ENCODE measurements at regions not wholly inside any gene's neighbourhood (a gene's known extent, or its start where the extent isn't known, plus 50 kb on each side); places are given as distances from the start of the nearest gene placed in this dataset.

DNA sequence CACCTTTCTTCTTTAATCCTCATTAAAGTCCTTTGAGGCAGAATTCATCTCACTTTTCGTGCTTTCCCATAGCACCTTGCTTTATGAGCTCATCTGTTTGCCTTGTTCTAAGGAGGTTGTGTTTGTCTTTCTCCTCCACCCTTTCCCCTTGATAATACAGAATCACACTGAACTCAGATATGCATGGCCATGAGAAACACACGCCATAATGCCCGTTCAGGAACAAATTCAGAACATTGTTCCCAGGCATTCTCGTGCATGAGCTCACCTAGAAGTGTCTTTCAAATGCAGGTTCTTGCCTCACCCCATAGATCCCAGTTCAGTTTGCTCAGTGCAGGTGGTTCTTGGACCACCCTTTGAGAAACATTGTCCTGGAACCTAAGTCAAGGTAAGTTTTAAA is 71.1 kb downstream of the TMEM114 start:
- TF ChIP-seq YY1 (IDR thresholded peaks at IDR 0.05; ENCODE audit: low read depth) (no peak), NFIC (IDR thresholded peaks at IDR 0.05) (no peak), FOXM1 (IDR thresholded peaks at IDR 0.05; ENCODE audit: borderline replicate concordance, low read depth) (no peak), EP300 (IDR thresholded peaks at IDR 0.05; ENCODE audit: borderline replicate concordance) (no peak), EGR1 (IDR thresholded peaks at IDR 0.05) (no peak), ZBTB7A (IDR thresholded peaks at IDR 0.05; ENCODE audit: low read depth) (no peak), TAF1 (IDR thresholded peaks at IDR 0.05; ENCODE audit: low read depth) (no peak), TEAD4 (IDR thresholded peaks at IDR 0.05) (no peak), TCF12 (IDR thresholded peaks at IDR 0.05; ENCODE audit: low read depth) (no peak), CEBPB (IDR thresholded peaks at IDR 0.05) (no peak), CREB1 (IDR thresholded peaks at IDR 0.05; ENCODE audit: low read depth) (no peak), RAD21 (IDR thresholded peaks at IDR 0.05; ENCODE audit: low read depth) (no peak)
- TF ChIP-seq, protein P1, sequence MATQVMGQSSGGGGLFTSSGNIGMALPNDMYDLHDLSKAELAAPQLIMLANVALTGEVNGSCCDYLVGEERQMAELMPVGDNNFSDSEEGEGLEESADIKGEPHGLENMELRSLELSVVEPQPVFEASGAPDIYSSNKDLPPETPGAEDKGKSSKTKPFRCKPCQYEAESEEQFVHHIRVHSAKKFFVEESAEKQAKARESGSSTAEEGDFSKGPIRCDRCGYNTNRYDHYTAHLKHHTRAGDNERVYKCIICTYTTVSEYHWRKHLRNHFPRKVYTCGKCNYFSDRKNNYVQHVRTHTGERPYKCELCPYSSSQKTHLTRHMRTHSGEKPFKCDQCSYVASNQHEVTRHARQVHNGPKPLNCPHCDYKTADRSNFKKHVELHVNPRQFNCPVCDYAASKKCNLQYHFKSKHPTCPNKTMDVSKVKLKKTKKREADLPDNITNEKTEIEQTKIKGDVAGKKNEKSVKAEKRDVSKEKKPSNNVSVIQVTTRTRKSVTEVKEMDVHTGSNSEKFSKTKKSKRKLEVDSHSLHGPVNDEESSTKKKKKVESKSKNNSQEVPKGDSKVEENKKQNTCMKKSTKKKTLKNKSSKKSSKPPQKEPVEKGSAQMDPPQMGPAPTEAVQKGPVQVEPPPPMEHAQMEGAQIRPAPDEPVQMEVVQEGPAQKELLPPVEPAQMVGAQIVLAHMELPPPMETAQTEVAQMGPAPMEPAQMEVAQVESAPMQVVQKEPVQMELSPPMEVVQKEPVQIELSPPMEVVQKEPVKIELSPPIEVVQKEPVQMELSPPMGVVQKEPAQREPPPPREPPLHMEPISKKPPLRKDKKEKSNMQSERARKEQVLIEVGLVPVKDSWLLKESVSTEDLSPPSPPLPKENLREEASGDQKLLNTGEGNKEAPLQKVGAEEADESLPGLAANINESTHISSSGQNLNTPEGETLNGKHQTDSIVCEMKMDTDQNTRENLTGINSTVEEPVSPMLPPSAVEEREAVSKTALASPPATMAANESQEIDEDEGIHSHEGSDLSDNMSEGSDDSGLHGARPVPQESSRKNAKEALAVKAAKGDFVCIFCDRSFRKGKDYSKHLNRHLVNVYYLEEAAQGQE (IDR thresholded peaks at IDR 0.05; ENCODE audit: low read depth) = no peak
- TF ChIP-seq, protein P2, sequence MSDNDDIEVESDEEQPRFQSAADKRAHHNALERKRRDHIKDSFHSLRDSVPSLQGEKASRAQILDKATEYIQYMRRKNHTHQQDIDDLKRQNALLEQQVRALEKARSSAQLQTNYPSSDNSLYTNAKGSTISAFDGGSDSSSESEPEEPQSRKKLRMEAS (IDR thresholded peaks at IDR 0.05) = no peak
- TF ChIP-seq, protein P3, sequence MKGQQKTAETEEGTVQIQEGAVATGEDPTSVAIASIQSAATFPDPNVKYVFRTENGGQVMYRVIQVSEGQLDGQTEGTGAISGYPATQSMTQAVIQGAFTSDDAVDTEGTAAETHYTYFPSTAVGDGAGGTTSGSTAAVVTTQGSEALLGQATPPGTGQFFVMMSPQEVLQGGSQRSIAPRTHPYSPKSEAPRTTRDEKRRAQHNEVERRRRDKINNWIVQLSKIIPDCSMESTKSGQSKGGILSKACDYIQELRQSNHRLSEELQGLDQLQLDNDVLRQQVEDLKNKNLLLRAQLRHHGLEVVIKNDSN (IDR thresholded peaks at IDR 0.05) = no peak

DNA sequence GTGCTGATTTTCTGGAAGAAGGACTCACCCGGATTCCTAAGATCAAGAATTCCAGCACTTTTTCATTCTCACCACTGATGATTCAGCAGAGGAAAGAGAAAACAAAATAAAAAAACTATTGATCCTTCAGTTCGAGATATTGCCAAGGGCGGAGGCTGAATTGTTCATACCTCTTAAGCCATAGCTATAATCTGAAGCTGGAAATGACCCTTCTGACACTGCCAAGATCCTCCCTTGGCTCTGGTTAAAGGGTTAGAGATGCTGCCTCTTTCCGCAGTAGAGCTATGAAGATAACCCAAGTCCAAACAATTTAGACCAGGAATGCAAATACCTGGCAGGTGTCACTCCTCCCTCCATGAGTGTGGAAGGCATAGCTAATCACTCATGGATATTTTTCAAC is 73.0 kb downstream of the TMEM114 start:
- TF ChIP-seq CEBPB (IDR thresholded peaks at IDR 0.05) (no peak), EGR1 (IDR thresholded peaks at IDR 0.05) (no peak)
- TF ChIP-seq, protein P3 (IDR thresholded peaks at IDR 0.05) = no peak

DNA sequence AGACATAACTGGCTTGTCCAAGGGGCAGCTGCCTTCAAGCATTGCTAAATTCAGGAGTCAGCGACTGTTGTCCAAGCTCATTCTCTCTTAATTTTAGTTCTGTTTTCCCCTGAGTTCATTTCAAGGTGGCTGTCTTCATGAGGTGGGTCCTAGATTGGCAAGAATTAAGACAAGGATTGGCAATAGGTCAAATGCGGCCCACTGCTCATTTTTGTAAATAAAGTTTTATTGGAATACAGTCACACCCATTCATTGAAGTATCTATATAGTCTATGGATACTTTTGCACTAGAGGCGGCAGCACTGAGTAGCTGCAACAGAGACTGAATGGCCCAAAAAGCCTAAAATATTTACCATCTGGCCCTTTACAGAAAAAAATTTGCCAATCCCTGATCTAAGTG is 73.8 kb downstream of the TMEM114 start:
- no peak for TF ChIP-seq CEBPB (IDR thresholded peaks at IDR 0.05)
- no peak for TF ChIP-seq TEAD4 (IDR thresholded peaks at IDR 0.05)
- TF ChIP-seq, protein P3 (IDR thresholded peaks at IDR 0.05) = no peak
- TF ChIP-seq CREB1 (IDR thresholded peaks at IDR 0.05; ENCODE audit: low read depth) = no peak

DNA sequence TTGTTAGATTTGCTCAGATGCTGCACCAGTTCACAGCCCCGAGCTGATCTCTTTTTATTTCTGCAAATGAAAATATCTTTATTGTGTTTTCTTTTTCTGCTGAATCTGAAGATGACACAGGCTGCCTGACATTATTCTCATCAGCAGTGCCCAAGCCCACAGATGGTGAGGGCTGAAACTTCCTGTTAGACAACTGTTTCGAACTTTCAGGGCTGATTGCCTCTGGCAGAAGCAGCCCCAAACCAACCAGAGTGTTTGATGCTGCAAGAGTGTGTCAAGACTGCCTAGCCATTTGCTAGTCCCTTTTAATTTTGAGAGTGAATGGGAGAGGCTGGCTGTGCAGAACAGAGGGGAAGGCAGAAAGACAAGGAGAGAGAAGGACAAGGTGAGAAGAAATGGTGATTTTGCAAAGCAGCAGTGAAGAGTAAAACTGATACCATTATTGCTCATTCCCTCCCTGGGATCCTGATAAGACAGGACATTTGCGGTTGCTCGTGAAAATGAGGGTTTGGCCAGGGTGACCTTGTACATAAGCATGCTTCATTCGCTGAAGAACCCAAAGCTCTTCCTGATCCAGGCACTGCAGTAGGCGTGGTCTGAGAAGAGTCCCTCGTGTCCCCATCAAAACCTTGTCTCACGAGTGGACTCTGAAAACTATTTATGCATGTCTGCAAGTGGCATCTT is 77.2 kb downstream of the TMEM114 start:
- TF ChIP-seq EP300 (IDR thresholded peaks at IDR 0.05; ENCODE audit: borderline replicate concordance) (no peak), CEBPB (IDR thresholded peaks at IDR 0.05) (no peak), FOXM1 (IDR thresholded peaks at IDR 0.05; ENCODE audit: borderline replicate concordance, low read depth) (no peak), RAD21 (IDR thresholded peaks at IDR 0.05; ENCODE audit: low read depth) (no peak), EGR1 (IDR thresholded peaks at IDR 0.05) (no peak), ZBTB7A (IDR thresholded peaks at IDR 0.05; ENCODE audit: low read depth) (no peak), TEAD4 (IDR thresholded peaks at IDR 0.05) (no peak), CREB1 (IDR thresholded peaks at IDR 0.05; ENCODE audit: low read depth) (no peak), NFIC (IDR thresholded peaks at IDR 0.05) (no peak), TCF12 (IDR thresholded peaks at IDR 0.05; ENCODE audit: low read depth) (no peak), YY1 (IDR thresholded peaks at IDR 0.05; ENCODE audit: low read depth) (no peak), TAF1 (IDR thresholded peaks at IDR 0.05; ENCODE audit: low read depth) (no peak)
- TF ChIP-seq, protein P1 (IDR thresholded peaks at IDR 0.05; ENCODE audit: low read depth) = no peak
- TF ChIP-seq, protein P2 (IDR thresholded peaks at IDR 0.05) = no peak
- TF ChIP-seq, protein P3 (IDR thresholded peaks at IDR 0.05) = no peak

DNA sequence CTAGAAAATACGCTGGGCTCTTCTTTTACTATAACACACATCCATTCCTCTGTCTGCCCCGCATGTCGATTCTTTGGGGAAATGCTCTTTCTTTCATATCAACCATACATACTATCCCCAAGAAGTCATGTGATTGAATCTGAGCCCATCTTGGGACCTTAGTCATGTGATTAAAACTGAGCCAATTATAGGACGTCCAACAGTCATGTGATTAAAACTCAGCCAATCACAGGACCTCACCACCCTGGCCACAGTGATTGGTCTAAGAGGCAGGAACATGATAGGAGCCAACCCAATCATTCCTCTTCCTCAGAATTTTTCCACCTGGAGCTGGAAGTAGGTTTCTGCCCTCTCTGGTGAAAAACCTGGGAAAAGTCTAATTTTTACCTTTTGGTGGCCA is 78.8 kb downstream of the TMEM114 start:
- no peak for TF ChIP-seq TCF12 (IDR thresholded peaks at IDR 0.05; ENCODE audit: low read depth)
- TF ChIP-seq, protein P3 (IDR thresholded peaks at IDR 0.05) = peak; percentile 41; the same call in 1 of the 2 replicates

All from Ishikawa (cell line).